GM19395 (cell line): ENCODE measurements at regions not wholly inside any gene's neighbourhood (a gene's known extent, or its start where the extent isn't known, plus 50 kb on each side); places are given as distances from the start of the nearest gene placed in this dataset.

Experiments used
- ATAC-seq: cut with Tn5 transposase; IDR thresholded peaks from one replicate; pipeline ENCODE4 v1.9.1; 2021; ENCODE audit warnings: mild to moderate bottlenecking, moderate library complexity; ENCODE audit not compliant: unreplicated experiment

DNA sequence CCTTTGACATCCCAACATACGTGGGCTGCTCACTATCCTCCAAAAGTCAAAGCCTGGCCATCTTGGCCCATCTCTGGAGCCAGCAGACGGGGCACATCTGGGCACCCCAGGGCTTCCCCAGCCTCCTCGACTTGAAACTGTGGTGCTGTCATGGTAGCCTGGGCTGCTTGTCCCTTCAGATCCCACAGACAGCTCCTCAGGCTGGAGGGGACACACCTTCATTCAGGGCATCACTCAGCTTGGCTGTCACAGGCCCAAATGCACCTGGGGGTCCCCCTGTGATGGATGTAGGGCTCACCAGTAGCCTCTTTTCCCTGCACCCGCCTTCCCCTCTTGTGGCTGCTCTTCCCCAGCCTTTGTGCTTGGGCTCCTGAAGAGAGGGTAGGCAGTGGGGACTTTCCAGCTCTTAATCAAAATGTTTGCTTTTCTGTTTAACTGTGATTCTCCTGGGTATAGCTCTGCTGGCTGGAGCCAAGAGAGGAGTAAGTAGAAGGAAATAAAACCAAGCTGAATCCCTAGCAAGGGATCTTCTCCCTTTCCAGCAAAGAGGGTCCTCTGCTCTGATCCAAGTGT is 92.3 kb downstream of the GYPC start:
- no peak for ATAC-seq

DNA sequence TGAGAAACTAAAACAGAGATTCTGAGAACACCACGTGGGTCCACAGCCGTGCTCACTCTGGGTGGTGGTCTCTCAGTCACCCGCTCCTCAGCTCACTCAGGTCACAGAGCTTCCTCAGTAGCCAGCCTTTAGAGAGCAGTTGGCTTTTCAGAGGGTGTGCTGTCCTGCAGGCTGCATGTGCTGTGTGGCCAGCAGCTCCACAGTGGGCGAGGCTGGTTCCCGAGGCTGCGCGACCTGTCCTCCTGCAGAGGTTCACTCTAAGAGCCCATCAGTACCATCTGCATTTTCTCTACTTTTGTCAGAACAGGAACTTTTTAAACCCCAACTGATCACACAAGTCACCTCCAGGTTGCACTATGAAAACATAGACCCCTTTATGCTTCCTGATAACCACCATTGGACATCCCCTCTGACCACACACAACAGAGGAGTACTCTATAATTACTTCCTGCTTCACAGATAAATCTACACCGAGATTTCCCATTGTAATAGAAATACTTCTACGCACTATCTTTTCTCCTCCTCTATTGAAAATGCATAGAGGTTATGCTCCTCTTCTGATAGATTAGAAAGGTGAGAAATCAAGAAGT is 93.1 kb downstream of the GYPC start:
- ATAC-seq, result no peak

DNA sequence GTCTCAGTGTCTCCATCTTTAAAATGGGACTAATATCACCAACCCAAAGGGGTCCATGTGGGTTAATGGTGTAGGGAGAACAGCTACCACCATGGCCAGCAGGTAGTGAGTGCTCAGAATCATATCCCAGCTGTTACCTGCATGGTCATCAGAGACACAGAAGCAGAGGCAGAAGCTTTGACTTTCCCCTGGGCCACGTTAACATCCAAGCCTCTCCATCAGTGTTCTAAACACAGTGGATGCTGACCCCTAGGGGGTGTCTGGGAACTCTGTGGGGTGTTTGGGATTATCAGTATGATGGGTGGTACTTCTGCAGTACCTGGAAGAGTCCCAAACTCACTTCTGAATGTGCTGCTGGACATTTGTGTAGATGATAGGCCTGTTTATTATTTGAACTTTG is 93.6 kb downstream of the GYPC start:
- ATAC-seq, result no peak

DNA sequence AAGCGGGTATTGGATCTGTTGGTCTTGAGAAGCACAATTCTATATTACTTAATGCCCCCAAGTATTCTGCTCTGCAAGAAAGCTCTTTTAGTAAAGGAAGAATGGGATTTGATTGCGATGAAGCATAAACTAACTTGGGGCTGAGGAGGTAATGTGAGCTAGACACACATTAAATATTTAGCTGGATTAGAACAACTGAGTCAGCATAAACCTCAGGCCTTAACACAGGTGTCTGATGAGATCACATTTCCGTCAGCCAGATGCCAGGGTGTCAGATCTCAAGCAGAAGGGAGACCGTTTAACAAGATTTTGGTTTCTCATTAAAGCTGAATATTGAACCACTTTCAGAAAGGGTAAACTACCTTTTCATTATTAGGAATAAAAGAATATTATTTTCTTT is 94.5 kb downstream of the GYPC start:
- no peak for ATAC-seq

DNA sequence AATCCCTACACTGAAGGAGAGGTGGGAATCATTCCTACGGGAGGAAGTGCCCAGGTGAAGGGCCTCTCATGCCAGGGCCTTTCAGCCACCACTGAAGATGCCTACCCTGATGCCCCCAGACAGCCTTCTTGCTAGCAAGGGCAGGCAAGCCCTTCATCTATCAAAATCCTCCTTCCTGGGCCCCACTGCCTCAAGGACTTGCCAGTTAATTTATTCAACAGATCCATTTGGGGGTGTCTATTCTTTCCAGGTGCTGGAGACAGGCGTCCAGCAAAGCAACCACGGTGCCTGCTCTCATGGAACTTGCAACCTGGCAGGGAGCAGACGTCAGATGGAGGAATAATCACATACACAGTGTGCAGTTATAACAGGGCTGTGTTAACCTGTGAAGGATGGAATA is 95.5 kb downstream of the GYPC start:
- no peak for ATAC-seq

DNA sequence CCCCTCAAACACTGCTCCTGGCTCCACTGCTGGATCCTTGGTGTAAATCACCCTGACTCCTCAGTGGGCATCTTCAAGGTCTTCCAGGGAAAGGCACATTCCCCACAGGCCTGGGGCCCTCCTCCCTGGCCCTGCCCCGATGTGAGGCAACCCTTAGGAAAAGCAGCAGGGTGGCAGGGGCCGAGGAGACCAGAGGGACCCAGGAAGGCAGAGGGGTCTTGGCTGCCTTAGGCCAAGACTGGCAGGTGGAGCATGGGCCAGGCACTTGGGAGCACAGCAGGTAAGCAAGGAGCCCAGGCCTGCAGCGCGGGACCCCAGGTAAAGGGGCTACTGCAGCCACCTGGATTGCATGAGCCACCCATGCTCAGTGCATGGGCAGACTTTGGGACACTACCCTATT is 96.9 kb downstream of the GYPC start:
- ATAC-seq, result no peak

DNA sequence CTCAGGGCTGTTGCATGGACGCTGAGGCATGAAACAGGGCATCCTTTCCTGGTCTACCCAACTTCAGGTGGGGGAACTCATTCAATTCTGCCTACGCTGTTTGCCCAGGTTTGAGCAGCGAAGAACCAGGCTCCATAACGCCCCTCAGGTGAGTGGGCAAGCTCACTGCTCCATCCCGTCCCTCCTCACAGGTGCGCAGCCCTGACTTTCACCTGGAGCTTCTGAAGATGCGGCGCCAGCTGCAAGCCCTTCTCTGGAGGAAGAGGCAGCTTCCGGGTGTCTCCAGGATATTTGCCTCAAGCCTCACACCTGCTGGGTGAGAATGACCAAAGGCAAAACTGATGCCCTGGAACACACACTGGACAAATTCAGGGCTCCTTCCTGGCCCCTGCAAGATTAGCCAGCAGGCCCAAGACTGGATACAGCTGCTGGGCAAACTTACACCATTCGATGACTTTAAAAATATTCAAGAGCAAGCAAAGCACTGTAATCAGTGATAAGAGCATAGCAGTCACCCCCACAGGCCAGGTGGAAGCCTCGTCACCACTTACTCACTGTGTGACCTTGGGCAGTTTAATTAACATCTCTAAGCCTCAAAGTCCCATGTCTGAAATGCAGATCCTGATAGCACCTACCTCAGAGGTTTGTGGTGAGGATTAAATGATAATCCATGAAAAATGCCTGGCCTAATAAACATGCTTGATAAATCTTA is 97.7 kb downstream of the GYPC start:
- ATAC-seq, result no peak

DNA sequence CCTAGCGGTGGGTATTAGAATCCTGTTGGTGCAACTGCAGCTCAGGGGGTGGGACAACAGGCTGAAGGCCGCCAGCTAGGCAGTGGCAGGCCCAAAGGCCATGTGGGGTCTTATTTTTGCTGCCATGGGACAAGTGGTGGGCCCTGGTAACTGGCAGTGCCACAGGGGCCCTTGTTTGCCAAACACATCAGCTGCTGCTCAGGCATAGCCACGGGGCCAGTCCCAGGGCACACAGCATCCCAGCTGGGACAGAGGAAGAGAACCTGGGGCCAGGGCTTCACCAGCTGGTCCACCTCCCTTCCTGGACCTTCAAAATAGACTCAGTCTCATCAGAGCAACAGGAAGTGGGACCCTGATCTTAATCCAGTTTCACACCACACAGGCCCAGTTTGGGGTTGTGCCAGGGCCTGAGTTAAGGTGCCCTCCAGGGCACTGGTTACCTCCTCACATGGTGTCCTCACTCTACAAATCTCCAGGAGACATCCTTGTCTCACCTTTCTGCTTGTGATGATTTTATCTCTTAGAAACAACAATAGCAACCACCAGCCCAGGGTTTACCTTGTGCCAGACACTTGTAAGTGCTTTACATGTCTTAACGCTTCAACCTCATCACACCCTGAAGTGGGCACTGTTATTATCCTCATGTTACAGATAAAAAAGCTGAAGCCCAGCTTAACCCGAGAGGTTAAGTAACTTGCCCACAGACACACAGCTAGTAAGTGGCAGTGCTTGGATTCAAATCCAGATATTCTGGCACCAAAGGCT is 98.5 kb downstream of the GYPC start:
- no peak for ATAC-seq

DNA sequence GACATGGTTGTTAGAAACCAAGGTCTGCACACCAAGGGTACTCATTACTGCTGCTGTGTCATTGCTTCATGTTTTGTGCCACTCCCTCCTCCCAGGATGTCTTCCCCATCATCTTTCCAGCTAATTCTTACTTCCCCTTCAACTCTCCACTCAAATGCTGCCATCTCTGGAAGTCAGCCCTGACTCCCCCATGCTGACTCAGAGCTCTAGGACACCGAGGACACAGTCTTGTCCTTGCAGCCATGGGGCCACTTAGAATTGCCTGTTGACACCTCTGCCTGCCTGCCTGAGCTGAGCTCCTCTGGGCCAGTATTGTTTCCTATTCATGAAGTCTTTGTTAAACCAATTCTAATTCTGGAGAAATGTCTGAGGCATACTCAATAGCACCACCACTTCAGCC is 100.2 kb downstream of the GYPC start:
- no peak for ATAC-seq

DNA sequence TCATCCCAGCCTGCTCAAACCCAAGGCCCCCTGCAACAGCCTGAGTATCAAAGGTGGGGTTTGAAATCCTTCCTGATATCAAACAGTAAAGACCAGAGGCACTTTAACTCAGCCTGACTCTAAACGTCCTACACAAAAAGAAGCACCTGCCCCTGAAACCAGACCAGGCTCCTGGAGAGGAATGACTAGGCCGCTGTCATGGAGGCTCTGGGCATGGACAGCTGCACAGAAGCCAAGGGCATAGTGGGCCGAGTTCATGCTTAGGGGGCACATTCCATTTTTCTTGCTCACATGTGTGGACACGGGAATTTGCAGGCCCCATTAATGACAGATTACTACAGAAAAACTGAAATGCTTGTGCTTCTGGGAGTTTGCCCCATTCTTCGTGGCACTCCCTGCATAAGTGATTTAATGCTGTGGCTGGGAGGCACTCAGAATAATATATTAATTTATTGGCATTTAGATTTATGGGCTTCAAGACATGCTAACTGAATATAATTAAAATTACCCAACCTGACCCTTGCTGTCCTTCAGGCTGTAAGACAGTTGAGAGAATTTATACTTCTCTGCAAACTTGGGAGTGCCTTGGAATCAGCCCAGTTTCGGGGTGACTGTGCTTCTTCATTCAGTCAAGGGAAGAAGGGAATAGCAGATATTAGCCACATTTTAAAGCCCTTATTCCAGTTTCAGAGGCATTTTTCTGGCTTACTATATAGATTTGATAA is 105.5 kb downstream of the GYPC start:
- ATAC-seq, result no peak

DNA sequence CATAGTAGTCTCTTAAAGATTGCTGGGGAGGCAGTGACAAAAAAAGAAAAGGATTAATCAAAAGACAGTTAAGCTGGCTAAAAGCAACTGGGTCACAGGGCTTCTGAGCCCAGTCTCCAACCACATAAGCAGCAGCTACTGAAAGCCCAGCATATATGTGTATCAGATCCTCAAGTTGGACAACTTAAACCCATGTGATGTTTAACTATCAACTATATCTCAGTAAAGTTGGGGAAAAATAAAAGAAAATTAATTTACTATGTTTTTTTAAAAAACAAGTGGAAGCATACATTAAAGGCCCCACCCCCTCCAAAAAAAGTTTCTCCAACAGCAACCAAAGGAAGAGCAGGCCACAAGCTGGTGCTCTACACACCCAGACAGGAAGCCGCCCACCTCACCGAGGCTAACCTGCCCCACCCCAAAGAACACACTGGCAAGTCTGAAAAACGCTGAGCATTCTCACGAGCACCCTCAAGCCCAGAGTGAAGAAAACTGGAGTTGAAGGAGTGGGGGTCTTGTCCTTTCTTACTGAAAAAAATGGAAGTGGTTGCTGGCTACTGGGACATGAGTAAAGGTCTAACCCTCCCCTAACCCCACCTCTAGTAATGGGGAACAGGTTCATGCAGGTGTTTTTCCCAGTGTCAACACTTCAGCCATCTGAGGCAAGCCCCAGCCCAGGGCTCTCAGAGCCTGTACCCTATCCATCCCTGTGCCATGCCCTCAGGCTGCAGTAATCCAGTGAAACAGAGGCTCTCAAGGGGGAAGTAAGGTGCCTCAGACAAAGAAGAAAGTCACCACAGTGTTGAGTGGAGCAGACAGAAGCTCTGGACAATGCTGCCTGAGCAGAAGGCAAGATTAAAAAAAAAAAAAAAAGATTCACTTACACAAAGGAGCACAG is 106.3 kb downstream of the GYPC start:
- ATAC-seq, result no peak

DNA sequence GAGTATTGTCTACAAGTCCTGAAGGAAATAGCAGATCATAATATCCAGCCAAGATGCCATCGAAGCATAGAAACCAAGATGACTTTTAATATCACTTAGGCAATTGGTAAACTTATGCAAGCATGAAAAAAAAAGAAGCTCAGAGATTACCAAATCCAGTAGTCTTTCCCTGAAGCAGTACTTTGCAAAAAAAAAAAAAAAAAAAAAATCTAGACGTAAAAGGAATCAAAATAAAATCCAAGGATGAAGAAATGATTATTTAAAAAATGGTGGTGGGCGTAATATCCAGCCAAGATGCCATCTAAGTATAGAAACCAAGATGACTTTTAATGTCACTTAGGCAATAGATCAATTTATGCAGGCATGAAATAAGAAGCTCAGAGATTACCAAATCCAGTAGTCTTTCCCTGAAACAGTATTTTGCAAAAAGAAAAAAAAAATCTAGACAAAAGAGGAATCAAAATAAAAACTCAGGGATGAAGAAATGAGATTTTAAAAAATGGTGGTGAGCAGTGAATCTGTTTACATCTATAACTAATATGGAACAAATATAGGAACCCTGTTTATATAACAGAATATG is 108.8 kb downstream of the GYPC start:
- ATAC-seq, result no peak

DNA sequence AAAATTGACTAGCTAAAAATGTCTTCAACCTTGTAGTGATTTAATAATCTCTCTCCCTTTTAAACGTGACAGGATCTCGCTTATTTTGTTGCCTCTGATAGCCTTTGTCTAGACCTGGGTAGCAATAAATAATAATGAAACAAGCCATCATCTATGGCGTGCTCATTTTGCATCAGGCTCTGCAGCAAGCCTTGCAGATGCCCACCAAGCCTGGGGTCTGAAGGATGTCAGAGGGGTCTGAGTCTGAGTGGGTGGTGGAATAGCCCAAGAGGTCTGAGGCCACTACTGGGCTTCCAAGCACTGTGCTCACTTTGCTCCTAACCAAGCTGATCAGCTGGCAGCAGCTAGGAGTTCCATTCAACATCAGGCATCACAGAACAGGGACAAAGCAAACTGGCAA is 109.4 kb downstream of the GYPC start:
- no peak for ATAC-seq

DNA sequence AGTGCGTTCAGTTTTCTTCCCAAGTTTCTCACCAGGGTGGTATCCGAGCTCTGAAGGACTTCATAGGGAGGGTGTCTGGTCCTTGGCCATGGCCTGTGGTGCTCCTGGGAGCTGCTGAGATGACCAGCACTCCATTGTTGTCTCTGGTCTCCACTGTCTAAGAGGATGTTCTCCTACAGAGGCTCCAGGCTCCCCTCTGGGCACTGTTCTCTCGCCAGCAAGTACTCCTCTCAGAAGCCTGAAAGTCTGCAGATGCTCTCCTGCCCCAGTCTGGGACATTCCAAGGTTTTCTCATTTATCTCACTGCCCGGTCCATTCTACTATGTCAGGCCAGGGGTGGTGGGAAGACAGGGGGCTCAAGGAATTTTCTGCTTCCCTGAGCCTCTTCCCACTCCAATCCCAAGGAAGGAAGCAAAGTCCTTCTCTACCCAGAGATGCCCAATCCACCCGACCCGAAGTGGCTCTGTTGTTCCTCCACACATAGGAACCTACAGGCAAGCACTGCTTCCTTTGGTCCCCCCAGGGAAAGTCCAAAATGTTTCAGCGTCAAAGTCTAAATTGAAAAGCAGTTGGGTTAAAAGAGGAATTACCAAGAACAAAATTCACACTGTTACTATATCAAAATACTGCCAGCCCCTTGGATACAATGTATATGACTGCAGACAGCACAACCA is 110.5 kb downstream of the GYPC start:
- ATAC-seq, result no peak

DNA sequence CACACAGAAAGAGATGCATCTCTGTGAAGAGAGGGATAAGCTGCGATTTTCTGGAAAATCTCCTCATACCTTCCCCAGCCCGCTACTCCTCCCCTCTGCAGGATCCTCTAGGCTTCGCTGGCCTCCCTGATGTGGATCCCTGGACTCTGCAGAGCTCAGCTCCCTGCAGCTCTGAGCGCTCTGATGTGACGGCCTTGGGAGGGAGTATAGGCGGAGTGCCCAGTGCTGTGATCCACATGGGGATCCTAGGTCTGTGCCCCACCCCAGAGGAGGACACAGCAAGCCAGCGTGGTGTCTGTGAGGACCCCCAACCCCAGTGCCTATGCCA is 111.0 kb downstream of the GYPC start:
- no peak for ATAC-seq

DNA sequence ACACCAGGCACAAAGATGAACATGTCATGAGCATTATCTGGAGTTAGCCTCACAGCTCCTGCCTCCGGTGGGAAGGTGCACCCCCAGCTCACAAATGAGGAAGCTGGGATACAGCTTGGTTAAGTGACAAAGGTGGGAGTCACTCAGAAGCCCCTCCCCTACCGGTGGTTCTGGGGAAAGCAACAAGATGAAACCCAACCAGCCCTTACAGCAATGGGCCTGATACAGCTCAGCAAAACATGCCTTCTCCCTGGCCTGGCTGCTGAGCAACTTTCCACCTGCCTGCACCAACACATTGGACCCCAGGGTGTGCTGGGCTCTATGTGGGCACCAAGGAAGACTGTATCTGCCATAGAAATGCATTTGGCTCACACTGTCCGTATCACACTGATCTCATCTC is 113.2 kb downstream of the GYPC start:
- no peak for ATAC-seq

DNA sequence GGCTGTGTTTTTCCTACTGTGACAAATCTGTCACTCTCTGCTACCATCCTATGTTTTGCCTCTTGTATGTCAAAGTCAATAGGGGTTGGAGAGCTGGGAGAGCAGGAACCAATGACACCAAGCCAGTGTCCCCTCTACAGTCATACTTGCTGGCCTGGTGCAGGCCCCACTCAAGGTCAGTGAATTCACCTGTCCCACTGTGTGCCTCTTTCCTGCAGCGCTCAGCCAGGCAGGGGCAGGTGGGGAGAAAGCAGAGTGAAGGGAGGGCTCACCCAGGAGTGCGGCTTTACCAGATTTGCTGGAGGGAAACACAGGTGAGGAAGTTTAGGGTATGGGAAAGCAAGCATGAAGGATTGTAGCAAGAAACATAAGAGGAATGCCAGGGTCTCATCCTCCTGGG is 114.5 kb downstream of the GYPC start:
- ATAC-seq, result no peak

DNA sequence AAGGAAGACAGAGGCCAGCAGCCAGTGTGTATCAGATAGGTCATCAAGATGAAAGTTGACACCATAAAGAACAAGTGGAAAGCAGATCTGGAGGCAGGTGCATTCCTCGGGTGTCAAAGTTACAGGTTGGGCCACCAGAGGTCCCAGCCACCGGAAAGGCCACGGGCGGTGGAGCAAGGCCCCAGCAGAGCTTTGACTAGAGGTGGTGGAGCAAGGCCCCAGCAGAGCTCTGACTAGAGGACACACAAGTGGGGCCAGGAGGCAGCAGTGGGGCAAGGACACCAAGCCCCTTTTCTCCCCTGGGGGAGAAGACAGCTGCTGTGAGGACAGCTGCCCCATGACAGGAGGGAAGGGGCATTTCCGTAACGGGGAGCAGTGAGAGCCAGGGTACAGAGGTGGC is 115.1 kb downstream of the GYPC start:
- no peak for ATAC-seq

DNA sequence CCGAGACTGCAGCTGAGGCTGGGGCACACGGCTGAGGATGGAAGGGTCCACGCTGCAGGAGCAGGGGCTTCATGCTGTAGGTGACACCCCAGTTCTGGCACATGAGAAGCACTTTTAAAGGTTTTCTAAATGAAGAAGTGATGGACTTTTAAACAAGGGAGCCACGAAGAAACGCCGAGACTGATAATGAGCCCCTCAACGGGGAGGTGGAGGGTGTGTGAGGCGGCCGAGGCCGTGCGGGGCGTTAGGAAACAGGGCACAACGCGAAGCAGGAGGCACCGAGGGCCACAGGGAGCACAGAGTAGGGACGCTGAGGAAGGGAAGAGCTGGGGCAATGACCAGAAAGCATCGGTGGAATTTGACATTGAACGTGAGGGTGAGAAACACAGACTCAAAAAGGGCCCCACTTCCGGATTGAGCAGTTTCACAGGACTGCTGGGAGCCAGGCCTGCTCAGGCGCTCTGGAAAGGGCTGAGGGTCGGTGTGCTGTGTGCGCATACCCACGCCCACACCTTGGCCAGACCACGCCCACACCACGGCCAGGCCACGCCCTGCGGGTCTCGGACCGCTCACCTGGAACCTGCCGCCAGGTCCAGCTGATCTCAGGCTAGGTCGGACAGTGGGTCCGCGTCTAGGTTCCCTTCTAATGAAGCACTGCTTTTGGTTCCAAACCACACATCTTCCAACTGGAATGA is 115.7 kb downstream of the GYPC start:
- ATAC-seq, result no peak
